GM18870 (cell line): ENCODE measurements at regions not wholly inside any gene's neighbourhood (a gene's known extent, or its start where the extent isn't known, plus 50 kb on each side); places are given as distances from the start of the nearest gene placed in this dataset.
A peak's percentile ranks its signal among the peaks of the same experiment; 100 is the strongest.
"Not testable (repeated sequence)": the region's sequence is repeated elsewhere in the genome, so short reads cannot be mapped to it uniquely, and the experiment has no call there.

ENCODE experiments used
- ATAC-seq: cut with Tn5 transposase; IDR thresholded peaks from one replicate; pipeline ENCODE4 v1.9.1; 2021; ENCODE audit warnings: moderate library complexity; ENCODE audit not compliant: unreplicated experiment

- ATAC-seq = no peak
Observed at GRCh38 chr9:110131499-110131898, 76.5 kb downstream of the C9orf152 start.

- ATAC-seq = not testable (repeated sequence)
Observed at GRCh38 chr9:110132531-110132930, 75.4 kb downstream of the C9orf152 start.

- no peak for ATAC-seq
Observed at GRCh38 chr9:110133059-110133458, 74.9 kb downstream of the C9orf152 start.

GRCh38 chr9:110133608-110134210 is 74.2 kb downstream of the C9orf152 start:
- ATAC-seq = no peak

- ATAC-seq = no peak
Observed at GRCh38 chr9:110135846-110136245, 72.1 kb downstream of the C9orf152 start.

- no peak for ATAC-seq
Observed at GRCh38 chr9:110136802-110137201, 71.2 kb downstream of the C9orf152 start.

GRCh38 chr9:110140276-110140675 is 67.7 kb downstream of the C9orf152 start:
- ATAC-seq = no peak

GRCh38 chr9:110141227-110141793 is 66.6 kb downstream of the C9orf152 start:
- no peak for ATAC-seq

- no peak for ATAC-seq
Observed at GRCh38 chr9:110142253-110142652, 65.7 kb downstream of the C9orf152 start.

- no peak for ATAC-seq
Observed at GRCh38 chr9:110142868-110143481, 65.0 kb downstream of the C9orf152 start.

- peak; percentile 51 for ATAC-seq
Observed at GRCh38 chr9:110143485-110143884, 64.5 kb downstream of the C9orf152 start.

- peak; percentile 59 for ATAC-seq
Observed at GRCh38 chr9:110143950-110144545, 63.9 kb downstream of the C9orf152 start.

GRCh38 chr9:110146373-110146772 is 61.6 kb downstream of the C9orf152 start:
- ATAC-seq = no peak

- ATAC-seq = peak; percentile 76
Observed at GRCh38 chr9:110148384-110148783, 59.6 kb downstream of the C9orf152 start.

- no peak for ATAC-seq
Observed at GRCh38 chr9:110148891-110149290, 59.1 kb downstream of the C9orf152 start.
